GM23338 (cell line): ENCODE measurements at regions not wholly inside any gene's neighbourhood (a gene's known extent, or its start where the extent isn't known, plus 50 kb on each side); places are given as distances from the start of the nearest gene placed in this dataset.

Experiments used
- CREB1 ChIP-seq: fragments of 250-450 bp; sonication (Bioruptor Pico); IDR thresholded peaks from 2 replicates; pipeline ENCODE4 v1.5.0; 2020; ENCODE audit warnings: low read depth, mild to moderate bottlenecking, moderate library complexity
- EZH2 ChIP-seq: fragments of 200-600 bp; sonication (generic); IDR thresholded peaks from one replicate; pipeline ENCODE4 v1.8.0; 2017; ENCODE audit warnings: antibody characterized with exemption, mild to moderate bottlenecking, low read depth; ENCODE audit not compliant: unreplicated experiment
- EZH2phosphoT487 ChIP-seq: fragments of 200-600 bp; sonication (generic); IDR thresholded peaks from one replicate; pipeline ENCODE4 v1.8.1; 2018; ENCODE audit warnings: antibody characterized with exemption; ENCODE audit not compliant: unreplicated experiment
- JUNB ChIP-seq: IDR thresholded peaks from one replicate; pipeline ENCODE4 v1.6.1; 2016; ENCODE audit warnings: antibody characterized with exemption; ENCODE audit not compliant: unreplicated experiment
- NANOG ChIP-seq: IDR thresholded peaks from 2 replicates; pipeline ENCODE4 v1.6.1; 2016; ENCODE audit warnings: antibody characterized with exemption, borderline replicate concordance
- POLR2AphosphoS5 ChIP-seq: IDR thresholded peaks from 2 replicates; pipeline ENCODE4 v1.6.1; 2016; ENCODE audit warnings: antibody characterized with exemption, low read depth
- ZNF114 ChIP-seq: fragments of 250-450 bp; sonication (Bioruptor Pico); IDR thresholded peaks from 2 replicates; pipeline ENCODE4 v1.5.0; 2020; ENCODE audit warnings: mild to moderate bottlenecking, moderate library complexity
- ZNF331 ChIP-seq: fragments of 250-450 bp; sonication (Bioruptor Pico); IDR thresholded peaks from 2 replicates; pipeline ENCODE4 v1.5.0; 2020; ENCODE audit warnings: low read depth, mild to moderate bottlenecking, moderate library complexity
- TF ChIP-seq, protein P1 (sequence below), 2 experiments: fragments of 200-600 bp in 1 of 2; sonication (generic) in 1 of 2; conservative IDR thresholded peaks; 2 replicates each; pipeline versions ENCODE4 v1.5.1 to v1.6.1; 2016 to 2017; ENCODE audit warnings: antibody characterized with exemption in 2 of 2, low read depth in 2 of 2, mild to moderate bottlenecking in 2 of 2, moderate library complexity in 1 of 2
- TF ChIP-seq, protein P2 (sequence below): IDR thresholded peaks from one replicate; pipeline ENCODE4 v1.6.1; 2018; ENCODE audit warnings: antibody characterized with exemption; ENCODE audit not compliant: unreplicated experiment
- TF ChIP-seq, protein P3 (sequence below): IDR thresholded peaks from 2 replicates; pipeline ENCODE4 v1.6.1; 2016; ENCODE audit warnings: antibody characterized with exemption

DNA sequence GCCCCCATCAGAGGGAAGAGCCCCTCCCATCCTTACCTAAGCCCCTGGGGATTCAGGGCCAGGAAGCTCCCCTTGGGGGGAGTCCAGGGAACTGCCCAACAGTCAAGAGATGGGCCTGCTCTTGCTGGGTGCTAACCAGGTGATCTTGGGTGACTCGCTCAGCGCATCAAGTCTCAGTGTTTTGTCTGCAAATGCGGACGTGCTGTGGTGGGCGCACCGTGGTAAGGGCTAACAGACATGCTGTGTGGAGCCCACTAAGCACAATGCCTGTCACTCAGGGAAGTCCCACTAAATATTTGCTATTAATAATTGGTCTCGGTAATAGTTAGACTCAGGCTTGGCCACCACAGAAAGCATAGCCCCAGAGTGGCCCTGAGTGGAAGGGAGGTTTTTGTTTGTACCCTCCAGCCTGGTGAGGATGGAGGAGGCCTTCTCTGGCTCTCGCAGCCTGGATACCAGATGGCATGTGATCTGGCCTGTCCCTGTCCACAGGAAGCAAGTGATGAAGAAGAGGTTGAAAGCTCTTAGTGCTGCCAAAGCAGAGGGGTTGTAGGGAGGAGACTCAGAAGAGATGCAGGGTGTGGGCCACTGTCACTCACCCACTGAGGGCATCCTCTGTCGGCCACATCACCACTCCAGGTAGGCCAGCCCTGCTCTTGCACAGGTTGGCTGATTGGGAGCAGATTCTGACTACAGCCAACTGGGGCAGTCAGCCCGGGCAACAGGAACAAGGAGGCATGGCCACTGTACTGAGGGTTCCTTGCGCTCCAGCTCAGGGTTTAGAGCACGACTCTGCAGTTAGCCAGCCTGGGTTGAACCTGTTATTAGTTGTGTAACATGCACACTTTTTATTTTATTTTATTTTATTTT lies 69.8 kb upstream of the KSR1 start:
- TF ChIP-seq, protein P1, sequence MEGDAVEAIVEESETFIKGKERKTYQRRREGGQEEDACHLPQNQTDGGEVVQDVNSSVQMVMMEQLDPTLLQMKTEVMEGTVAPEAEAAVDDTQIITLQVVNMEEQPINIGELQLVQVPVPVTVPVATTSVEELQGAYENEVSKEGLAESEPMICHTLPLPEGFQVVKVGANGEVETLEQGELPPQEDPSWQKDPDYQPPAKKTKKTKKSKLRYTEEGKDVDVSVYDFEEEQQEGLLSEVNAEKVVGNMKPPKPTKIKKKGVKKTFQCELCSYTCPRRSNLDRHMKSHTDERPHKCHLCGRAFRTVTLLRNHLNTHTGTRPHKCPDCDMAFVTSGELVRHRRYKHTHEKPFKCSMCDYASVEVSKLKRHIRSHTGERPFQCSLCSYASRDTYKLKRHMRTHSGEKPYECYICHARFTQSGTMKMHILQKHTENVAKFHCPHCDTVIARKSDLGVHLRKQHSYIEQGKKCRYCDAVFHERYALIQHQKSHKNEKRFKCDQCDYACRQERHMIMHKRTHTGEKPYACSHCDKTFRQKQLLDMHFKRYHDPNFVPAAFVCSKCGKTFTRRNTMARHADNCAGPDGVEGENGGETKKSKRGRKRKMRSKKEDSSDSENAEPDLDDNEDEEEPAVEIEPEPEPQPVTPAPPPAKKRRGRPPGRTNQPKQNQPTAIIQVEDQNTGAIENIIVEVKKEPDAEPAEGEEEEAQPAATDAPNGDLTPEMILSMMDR (conservative IDR thresholded peaks at IDR 0.05; ENCODE audit: low read depth in 2 of 2): no peak
- TF ChIP-seq EZH2 (no peak), JUNB (no peak), POLR2AphosphoS5 (no peak), CREB1 (no peak), EZH2phosphoT487 (no peak), ZNF114 (no peak), NANOG (no peak), ZNF331 (CRISPR knock-in tag) (no peak)
- TF ChIP-seq, protein P2, sequence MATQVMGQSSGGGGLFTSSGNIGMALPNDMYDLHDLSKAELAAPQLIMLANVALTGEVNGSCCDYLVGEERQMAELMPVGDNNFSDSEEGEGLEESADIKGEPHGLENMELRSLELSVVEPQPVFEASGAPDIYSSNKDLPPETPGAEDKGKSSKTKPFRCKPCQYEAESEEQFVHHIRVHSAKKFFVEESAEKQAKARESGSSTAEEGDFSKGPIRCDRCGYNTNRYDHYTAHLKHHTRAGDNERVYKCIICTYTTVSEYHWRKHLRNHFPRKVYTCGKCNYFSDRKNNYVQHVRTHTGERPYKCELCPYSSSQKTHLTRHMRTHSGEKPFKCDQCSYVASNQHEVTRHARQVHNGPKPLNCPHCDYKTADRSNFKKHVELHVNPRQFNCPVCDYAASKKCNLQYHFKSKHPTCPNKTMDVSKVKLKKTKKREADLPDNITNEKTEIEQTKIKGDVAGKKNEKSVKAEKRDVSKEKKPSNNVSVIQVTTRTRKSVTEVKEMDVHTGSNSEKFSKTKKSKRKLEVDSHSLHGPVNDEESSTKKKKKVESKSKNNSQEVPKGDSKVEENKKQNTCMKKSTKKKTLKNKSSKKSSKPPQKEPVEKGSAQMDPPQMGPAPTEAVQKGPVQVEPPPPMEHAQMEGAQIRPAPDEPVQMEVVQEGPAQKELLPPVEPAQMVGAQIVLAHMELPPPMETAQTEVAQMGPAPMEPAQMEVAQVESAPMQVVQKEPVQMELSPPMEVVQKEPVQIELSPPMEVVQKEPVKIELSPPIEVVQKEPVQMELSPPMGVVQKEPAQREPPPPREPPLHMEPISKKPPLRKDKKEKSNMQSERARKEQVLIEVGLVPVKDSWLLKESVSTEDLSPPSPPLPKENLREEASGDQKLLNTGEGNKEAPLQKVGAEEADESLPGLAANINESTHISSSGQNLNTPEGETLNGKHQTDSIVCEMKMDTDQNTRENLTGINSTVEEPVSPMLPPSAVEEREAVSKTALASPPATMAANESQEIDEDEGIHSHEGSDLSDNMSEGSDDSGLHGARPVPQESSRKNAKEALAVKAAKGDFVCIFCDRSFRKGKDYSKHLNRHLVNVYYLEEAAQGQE: no peak
- TF ChIP-seq, protein P3, sequence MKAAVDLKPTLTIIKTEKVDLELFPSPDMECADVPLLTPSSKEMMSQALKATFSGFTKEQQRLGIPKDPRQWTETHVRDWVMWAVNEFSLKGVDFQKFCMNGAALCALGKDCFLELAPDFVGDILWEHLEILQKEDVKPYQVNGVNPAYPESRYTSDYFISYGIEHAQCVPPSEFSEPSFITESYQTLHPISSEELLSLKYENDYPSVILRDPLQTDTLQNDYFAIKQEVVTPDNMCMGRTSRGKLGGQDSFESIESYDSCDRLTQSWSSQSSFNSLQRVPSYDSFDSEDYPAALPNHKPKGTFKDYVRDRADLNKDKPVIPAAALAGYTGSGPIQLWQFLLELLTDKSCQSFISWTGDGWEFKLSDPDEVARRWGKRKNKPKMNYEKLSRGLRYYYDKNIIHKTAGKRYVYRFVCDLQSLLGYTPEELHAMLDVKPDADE: no peak
